Liver (tissue), 8 donors: ENCODE measurements at regions not wholly inside any gene's neighbourhood (a gene's known extent, or its start where the extent isn't known, plus 50 kb on each side); places are given as distances from the start of the nearest gene placed in this dataset.

Experiments
- DNase-seq: peaks from one replicate; pipeline ENCODE4 v3.0.0-alpha.2; 2017; ENCODE audit warnings: low spot score
- H3K27ac ChIP-seq, 2 donors: one replicate each; pipeline ENCODE4 v1.7.0; 2013; ENCODE audit warnings: inconsistent platforms in 2 of 2, low read length in 2 of 2, control low read depth in 1 of 2, low read depth in 1 of 2, mild to moderate bottlenecking in 1 of 2
- H3K27me3 ChIP-seq, 4 donors: one replicate each; pipeline versions ENCODE4 v1.6.1 to v1.7.0; 2013; ENCODE audit warnings: low read length in 3 of 4, inconsistent platforms in 1 of 4, mild to moderate bottlenecking in 1 of 4, moderate library complexity in 1 of 4; ENCODE audit not compliant: control insufficient read depth in 4 of 4, insufficient read depth in 4 of 4
- H3K36me3 ChIP-seq, 4 donors: one replicate each; pipeline versions ENCODE4 v1.6.1 to v1.7.0; 2013; ENCODE audit warnings: low read length in 3 of 4, mild to moderate bottlenecking in 3 of 4, low read depth in 1 of 4, moderate library complexity in 1 of 4; ENCODE audit not compliant: control insufficient read depth in 4 of 4, insufficient read depth in 3 of 4
- H3K4me1 ChIP-seq, 4 donors: one replicate each; pipeline versions ENCODE4 v1.6.1 to v1.7.0; 2013; ENCODE audit warnings: low read length in 3 of 4, mild to moderate bottlenecking in 3 of 4, moderate library complexity in 1 of 4; ENCODE audit not compliant: control insufficient read depth in 4 of 4, insufficient read depth in 4 of 4
- H3K4me3 ChIP-seq, 3 donors: one replicate each; pipeline versions ENCODE4 v1.6.1 to v1.7.0; 2013; ENCODE audit warnings: low read length in 3 of 3, control low read depth in 1 of 3, low read depth in 1 of 3, mild to moderate bottlenecking in 1 of 3
- H3K9ac ChIP-seq, 2 donors: one replicate each; pipeline ENCODE4 v1.7.0; 2013; ENCODE audit warnings: low read length in 2 of 2, mild to moderate bottlenecking in 2 of 2, moderate library complexity in 2 of 2, control low read depth in 1 of 2, low read depth in 1 of 2
- H3K9me3 ChIP-seq, 4 donors: one replicate each; pipeline versions ENCODE4 v1.6.1 to v1.7.0; 2013; ENCODE audit warnings: low read length in 3 of 4; ENCODE audit not compliant: control insufficient read depth in 4 of 4
- HNF4A ChIP-seq, 2 donors: conservative IDR thresholded peaks; 2 replicates each; pipeline ENCODE4 v1.6.1; 2016; ENCODE audit warnings: antibody characterized with exemption in 2 of 2, mild to moderate bottlenecking in 2 of 2
- HNF4G ChIP-seq: IDR thresholded peaks from 2 replicates; pipeline ENCODE4 v1.6.1; 2016; ENCODE audit warnings: antibody characterized with exemption
- NR2F2 ChIP-seq: IDR thresholded peaks from 2 replicates; pipeline ENCODE4 v1.6.1; 2016; ENCODE audit warnings: antibody characterized with exemption
- RAD21 ChIP-seq, 2 donors: IDR thresholded peaks; 2 replicates each; pipeline ENCODE4 v1.6.1; 2016; ENCODE audit warnings: antibody characterized with exemption in 2 of 2, mild to moderate bottlenecking in 2 of 2
- RXRA ChIP-seq, 2 donors: IDR thresholded peaks; 2 replicates each; pipeline ENCODE4 v1.6.1; 2017 to 2018; ENCODE audit warnings: antibody characterized with exemption in 2 of 2, mild to moderate bottlenecking in 1 of 2
- SP1 ChIP-seq: IDR thresholded peaks from 2 replicates; pipeline ENCODE4 v1.6.1; 2018; ENCODE audit warnings: antibody characterized with exemption, mild to moderate bottlenecking
- TAF1 ChIP-seq: conservative IDR thresholded peaks from 2 replicates; pipeline ENCODE4 v1.6.1; 2016; ENCODE audit warnings: antibody characterized with exemption, mild to moderate bottlenecking
- YY1 ChIP-seq: IDR thresholded peaks from 2 replicates; pipeline ENCODE4 v1.6.1; 2016; ENCODE audit warnings: antibody characterized with exemption, mild to moderate bottlenecking
- WGBS: extraction: QIAGEN DNeasy Blood & Tissue Kit; methylation state at CpG from one replicate; pipeline ENCODE4 v1.1.7; 2013; 5-methylcytosine and 5-hydroxymethylcytosine counted together
- TF ChIP-seq, protein P1 (sequence below): fragments of 150-350 bp; IDR thresholded peaks from 2 replicates; pipeline ENCODE4 v1.5.1; 2017; ENCODE audit warnings: improper control_type of control experiment, low read depth, low read length; ENCODE audit not compliant: missing input control
- TF ChIP-seq, protein P2 (sequence below): IDR thresholded peaks from 2 replicates; pipeline ENCODE4 v1.6.1; 2016; ENCODE audit warnings: antibody characterized with exemption
- TF ChIP-seq, protein P3 (sequence below): IDR thresholded peaks from 2 replicates; pipeline ENCODE4 v1.6.1; 2016; ENCODE audit warnings: antibody characterized with exemption
- donor health status: healthy.
- donor health status: healthy.
- donor health status: healthy.
- donor health status: healthy.
- donor health status: healthy.

DNA sequence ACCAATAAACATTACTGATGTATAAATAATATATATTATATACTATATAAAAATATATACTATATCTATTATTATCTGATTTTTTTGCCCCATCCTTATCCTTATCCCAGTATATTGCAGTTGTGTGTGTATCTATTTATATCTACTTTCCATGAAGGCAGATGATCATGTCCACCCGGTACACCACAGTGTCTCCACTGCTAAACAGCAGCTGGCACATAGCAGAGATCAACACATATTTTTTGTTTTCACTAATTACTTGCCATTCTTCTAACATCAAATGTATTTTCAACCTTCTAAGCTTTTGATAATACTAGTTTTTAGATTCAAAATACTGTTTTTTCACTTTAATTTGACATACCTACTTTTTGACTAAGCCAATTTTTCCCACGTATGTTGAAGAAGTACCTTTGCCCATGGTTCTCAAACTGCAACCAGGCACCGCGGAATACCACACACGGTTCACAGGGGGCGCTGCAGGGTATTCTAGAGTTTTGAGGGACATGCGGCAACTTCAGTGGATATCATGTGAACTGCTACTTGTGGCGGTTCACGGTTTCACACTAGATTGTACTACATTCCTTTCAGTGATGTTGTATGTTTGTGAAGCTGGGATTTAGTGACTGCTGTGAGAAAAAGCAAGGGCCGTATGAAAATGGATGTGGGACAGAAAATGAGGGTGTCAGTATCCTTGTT, 182.5 kb upstream of the NPY2R start:
- H3K4me3 ChIP-seq: no peak overlapping the region
- no peaks in the 10 kb centered on the region for H3K9me3 ChIP-seq
- no peak overlapping the region for H3K9ac ChIP-seq
- WGBS: 24% methylated on average over 10 of the region's 10 CpGs
- TF ChIP-seq, protein P1, sequence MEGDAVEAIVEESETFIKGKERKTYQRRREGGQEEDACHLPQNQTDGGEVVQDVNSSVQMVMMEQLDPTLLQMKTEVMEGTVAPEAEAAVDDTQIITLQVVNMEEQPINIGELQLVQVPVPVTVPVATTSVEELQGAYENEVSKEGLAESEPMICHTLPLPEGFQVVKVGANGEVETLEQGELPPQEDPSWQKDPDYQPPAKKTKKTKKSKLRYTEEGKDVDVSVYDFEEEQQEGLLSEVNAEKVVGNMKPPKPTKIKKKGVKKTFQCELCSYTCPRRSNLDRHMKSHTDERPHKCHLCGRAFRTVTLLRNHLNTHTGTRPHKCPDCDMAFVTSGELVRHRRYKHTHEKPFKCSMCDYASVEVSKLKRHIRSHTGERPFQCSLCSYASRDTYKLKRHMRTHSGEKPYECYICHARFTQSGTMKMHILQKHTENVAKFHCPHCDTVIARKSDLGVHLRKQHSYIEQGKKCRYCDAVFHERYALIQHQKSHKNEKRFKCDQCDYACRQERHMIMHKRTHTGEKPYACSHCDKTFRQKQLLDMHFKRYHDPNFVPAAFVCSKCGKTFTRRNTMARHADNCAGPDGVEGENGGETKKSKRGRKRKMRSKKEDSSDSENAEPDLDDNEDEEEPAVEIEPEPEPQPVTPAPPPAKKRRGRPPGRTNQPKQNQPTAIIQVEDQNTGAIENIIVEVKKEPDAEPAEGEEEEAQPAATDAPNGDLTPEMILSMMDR: peak; percentile 63
- TF ChIP-seq RXRA (IDR thresholded peaks at IDR 0.05) (no peak), NR2F2 (no peak), HNF4A (conservative IDR thresholded peaks at IDR 0.05) (peak in 1 of 2 donors; percentile 8), RAD21 (IDR thresholded peaks at IDR 0.05) (peak; percentile 77 to 81)
- H3K36me3 ChIP-seq: no peaks in the 10 kb centered on the region
- no peaks in the 10 kb centered on the region for H3K4me1 ChIP-seq
- no peak for DNase-seq
- H3K27ac ChIP-seq: no peak overlapping the region
- no peaks in the 10 kb centered on the region for H3K27me3 ChIP-seq

DNA sequence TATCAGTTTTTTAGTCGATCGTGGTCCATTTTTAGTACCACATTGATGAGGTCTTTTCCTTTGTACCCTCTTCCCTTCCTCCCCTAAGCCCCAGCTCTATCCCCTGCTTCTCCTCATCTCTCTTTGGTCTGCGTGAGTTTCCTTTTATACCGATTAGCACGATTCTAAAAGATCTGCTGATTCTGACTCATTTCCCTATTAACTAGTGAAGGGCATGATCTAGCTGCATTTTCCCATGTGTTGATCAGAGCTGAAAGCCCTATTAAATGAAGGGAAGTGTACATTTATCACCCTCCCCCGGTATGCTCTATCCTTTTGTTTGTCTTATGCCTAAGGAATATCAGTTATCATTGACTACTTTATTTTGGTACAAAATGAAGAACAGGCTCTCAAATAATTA, 181.7 kb upstream of the NPY2R start:
- Histone ChIP-seq H3K4me3 (no peak overlapping the region), H3K36me3 (no peaks in the 10 kb centered on the region), H3K4me1 (no peaks in the 10 kb centered on the region), H3K9me3 (no peaks in the 10 kb centered on the region), H3K9ac (no peak overlapping the region), H3K27ac (no peak overlapping the region), H3K27me3 (no peaks in the 10 kb centered on the region)
- no peak for DNase-seq
- WGBS: 78% methylated on average over 6 of the region's 6 CpGs
- TF ChIP-seq YY1 (no peak), TAF1 (no peak)

DNA sequence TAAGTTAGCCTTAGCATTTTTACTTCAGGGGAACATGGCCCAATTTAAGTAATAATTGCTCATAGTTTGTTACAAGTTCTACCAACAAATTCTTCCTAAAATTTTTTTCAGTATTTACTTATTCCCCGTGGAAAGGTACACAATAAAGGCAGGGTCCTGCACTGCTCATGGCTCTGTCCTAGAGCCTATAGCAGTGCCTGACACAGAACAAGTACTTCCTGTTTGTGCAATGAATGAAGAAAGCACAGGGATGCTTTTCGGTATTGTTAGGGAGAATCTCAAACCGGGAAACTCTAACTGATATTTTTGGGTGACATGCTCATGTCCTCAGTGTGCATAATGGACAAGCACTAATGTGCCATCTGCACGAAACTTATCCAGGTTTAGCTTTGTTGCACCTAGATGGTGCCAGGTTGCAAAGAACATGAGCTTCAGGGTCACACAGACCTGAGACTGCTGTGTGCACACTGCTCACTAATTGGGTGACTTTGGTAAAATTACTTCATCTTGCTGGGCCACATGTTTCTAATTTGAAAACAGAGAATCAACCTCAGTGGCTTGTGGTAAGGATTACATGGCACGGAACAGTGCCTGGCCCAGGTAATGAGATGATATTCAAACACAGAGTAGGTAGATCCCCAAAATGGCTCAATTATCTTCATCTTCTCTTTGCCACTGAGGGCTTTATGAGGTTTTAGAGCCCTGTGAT, 175.8 kb upstream of the NPY2R start:
- no peaks in the 10 kb centered on the region for H3K36me3 ChIP-seq
- 79% methylated on average over 5 of the region's 5 CpGs for WGBS
- H3K27ac ChIP-seq: no peak overlapping the region
- no peak for DNase-seq
- H3K9me3 ChIP-seq: no peaks in the 10 kb centered on the region
- TF ChIP-seq RAD21 (IDR thresholded peaks at IDR 0.05) (no peak), HNF4G (no peak), TAF1 (no peak), SP1 (no peak)
- TF ChIP-seq, protein P2, sequence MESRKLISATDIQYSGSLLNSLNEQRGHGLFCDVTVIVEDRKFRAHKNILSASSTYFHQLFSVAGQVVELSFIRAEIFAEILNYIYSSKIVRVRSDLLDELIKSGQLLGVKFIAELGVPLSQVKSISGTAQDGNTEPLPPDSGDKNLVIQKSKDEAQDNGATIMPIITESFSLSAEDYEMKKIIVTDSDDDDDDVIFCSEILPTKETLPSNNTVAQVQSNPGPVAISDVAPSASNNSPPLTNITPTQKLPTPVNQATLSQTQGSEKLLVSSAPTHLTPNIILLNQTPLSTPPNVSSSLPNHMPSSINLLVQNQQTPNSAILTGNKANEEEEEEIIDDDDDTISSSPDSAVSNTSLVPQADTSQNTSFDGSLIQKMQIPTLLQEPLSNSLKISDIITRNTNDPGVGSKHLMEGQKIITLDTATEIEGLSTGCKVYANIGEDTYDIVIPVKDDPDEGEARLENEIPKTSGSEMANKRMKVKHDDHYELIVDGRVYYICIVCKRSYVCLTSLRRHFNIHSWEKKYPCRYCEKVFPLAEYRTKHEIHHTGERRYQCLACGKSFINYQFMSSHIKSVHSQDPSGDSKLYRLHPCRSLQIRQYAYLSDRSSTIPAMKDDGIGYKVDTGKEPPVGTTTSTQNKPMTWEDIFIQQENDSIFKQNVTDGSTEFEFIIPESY: no peak
- TF ChIP-seq, protein P3, sequence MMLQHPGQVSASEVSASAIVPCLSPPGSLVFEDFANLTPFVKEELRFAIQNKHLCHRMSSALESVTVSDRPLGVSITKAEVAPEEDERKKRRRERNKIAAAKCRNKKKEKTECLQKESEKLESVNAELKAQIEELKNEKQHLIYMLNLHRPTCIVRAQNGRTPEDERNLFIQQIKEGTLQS: no peak
- H3K4me3 ChIP-seq: no peak overlapping the region
- no peak overlapping the region for H3K9ac ChIP-seq
- H3K4me1 ChIP-seq: no peaks in the 10 kb centered on the region
- H3K27me3 ChIP-seq: no peaks in the 10 kb centered on the region
